ENCODE measurements at regions not wholly inside any gene's neighbourhood (a gene's known extent, or its start where the extent isn't known, plus 50 kb on each side); places are given as distances from the start of the nearest gene placed in this dataset.
"Not testable (repeated sequence)": the region's sequence is repeated elsewhere in the genome, so short reads cannot be mapped to it uniquely, and the experiment has no call there.

GRCh38 chr6:15929685-15930084, 199.2 kb upstream of the MYLIP start:
- DNase-seq (ENCODE audit: low read depth in 1 of 2, low spot score in 1 of 2): no peak

GRCh38 chr6:15927531-15928225, 201.2 kb upstream of the MYLIP start:
- no peak for DNase-seq (ENCODE audit: low read depth in 1 of 2, low spot score in 1 of 2)

- no peak for DNase-seq (ENCODE audit: low read depth in 1 of 2, low spot score in 1 of 2)
Observed at GRCh38 chr6:15926256-15926655, 202.6 kb upstream of the MYLIP start.

- no peak for DNase-seq (ENCODE audit: low read depth in 1 of 2, low spot score in 1 of 2)
Observed at GRCh38 chr6:15924893-15925292, 204.0 kb upstream of the MYLIP start.

GRCh38 chr6:15922510-15923250, 206.2 kb upstream of the MYLIP start:
- DNase-seq (ENCODE audit: low read depth in 1 of 2, low spot score in 1 of 2): no peak

- no peak for DNase-seq (ENCODE audit: low read depth in 1 of 2, low spot score in 1 of 2)
Observed at GRCh38 chr6:15921243-15921642, 207.6 kb upstream of the MYLIP start.

GRCh38 chr6:15916581-15916980, 212.3 kb upstream of the MYLIP start:
- no peak for DNase-seq (ENCODE audit: low read depth in 1 of 2, low spot score in 1 of 2)

- DNase-seq (ENCODE audit: low read depth in 1 of 2, low spot score in 1 of 2): no peak
Observed at GRCh38 chr6:15915508-15916178, 213.2 kb upstream of the MYLIP start.

- DNase-seq (ENCODE audit: low read depth in 1 of 2, low spot score in 1 of 2): peak in 1 of 2 donors; percentile 25
Observed at GRCh38 chr6:15914553-15914952, 214.3 kb upstream of the MYLIP start.

- no peak for DNase-seq (ENCODE audit: low read depth in 1 of 2, low spot score in 1 of 2)
Observed at GRCh38 chr6:15913573-15913972, 215.3 kb upstream of the MYLIP start.

GRCh38 chr6:15912505-15913400, 216.1 kb upstream of the MYLIP start:
- DNase-seq (ENCODE audit: low read depth in 1 of 2, low spot score in 1 of 2): no peak

GRCh38 chr6:15911753-15912504, 217.0 kb upstream of the MYLIP start:
- peak in 1 of 2 donors; percentile 54 for DNase-seq (ENCODE audit: low read depth in 1 of 2, low spot score in 1 of 2)

- no peak for DNase-seq (ENCODE audit: low read depth in 1 of 2, low spot score in 1 of 2)
Observed at GRCh38 chr6:15909290-15910070, 219.4 kb upstream of the MYLIP start.

- DNase-seq (ENCODE audit: low read depth in 1 of 2, low spot score in 1 of 2): no peak
Observed at GRCh38 chr6:15908871-15909270, 220.0 kb upstream of the MYLIP start.

GRCh38 chr6:15907914-15908518, 220.9 kb upstream of the MYLIP start:
- DNase-seq (ENCODE audit: low read depth in 1 of 2, low spot score in 1 of 2): no peak

GRCh38 chr6:15907220-15907913, 221.5 kb upstream of the MYLIP start:
- not testable (repeated sequence) for DNase-seq (ENCODE audit: low read depth in 1 of 2, low spot score in 1 of 2)

GRCh38 chr6:15906420-15907016, 222.4 kb upstream of the MYLIP start:
- DNase-seq (ENCODE audit: low read depth in 1 of 2, low spot score in 1 of 2): no peak

Measured in activated CD4-positive, alpha-beta T cell treated with anti-CD3 and anti-CD28 coated beads, Interleukin-2, amount 50 U/mL, for 24 hours (primary cell).